ENCODE measurements at regions not wholly inside any gene's neighbourhood (a gene's known extent, or its start where the extent isn't known, plus 50 kb on each side); places are given as distances from the start of the nearest gene placed in this dataset.
"Not testable (repeated sequence)": the region's sequence is repeated elsewhere in the genome, so short reads cannot be mapped to it uniquely, and the experiment has no call there.

- DNase-seq: no peak
Measured at GRCh38 chr2:216774620-216775019, 79.3 kb upstream of the IGFBP5 start.

- no peak for DNase-seq
Measured at GRCh38 chr2:216774180-216774579, 78.8 kb upstream of the IGFBP5 start.

- DNase-seq: no peak
Measured at GRCh38 chr2:216773072-216773471, 77.7 kb upstream of the IGFBP5 start.

- DNase-seq: no peak
Measured at GRCh38 chr2:216770717-216771116, 75.4 kb upstream of the IGFBP5 start.

GRCh38 chr2:216770050-216770449, 74.7 kb upstream of the IGFBP5 start:
- no peak for DNase-seq

- DNase-seq: no peak
Measured at GRCh38 chr2:216769626-216770025, 74.3 kb upstream of the IGFBP5 start.

- DNase-seq: no peak
Measured at GRCh38 chr2:216768908-216769411, 73.6 kb upstream of the IGFBP5 start.

- DNase-seq: no peak
Measured at GRCh38 chr2:216765761-216766262, 70.5 kb upstream of the IGFBP5 start.

GRCh38 chr2:216763396-216763795, 68.0 kb upstream of the IGFBP5 start:
- no peak for DNase-seq

- no peak for DNase-seq
Measured at GRCh38 chr2:216761809-216762208, 66.5 kb upstream of the IGFBP5 start.

- DNase-seq: no peak
Measured at GRCh38 chr2:216761133-216761532, 65.8 kb upstream of the IGFBP5 start.

GRCh38 chr2:216758256-216759155, 63.2 kb upstream of the IGFBP5 start:
- DNase-seq: no peak

GRCh38 chr2:216757532-216757931, 62.2 kb upstream of the IGFBP5 start:
- DNase-seq: no peak

- peak; percentile 56 for DNase-seq
Measured at GRCh38 chr2:216756435-216756834, 61.1 kb upstream of the IGFBP5 start.

- DNase-seq: no peak
Measured at GRCh38 chr2:216754812-216755211, 59.5 kb upstream of the IGFBP5 start.

GRCh38 chr2:216754336-216754735, 59.0 kb upstream of the IGFBP5 start:
- peak; percentile 81 for DNase-seq

- DNase-seq: no peak
Measured at GRCh38 chr2:216752855-216753505, 57.6 kb upstream of the IGFBP5 start.

- DNase-seq: not testable (repeated sequence)
Measured at GRCh38 chr2:216750750-216751149, 55.4 kb upstream of the IGFBP5 start.

- not testable (repeated sequence) for DNase-seq
Measured at GRCh38 chr2:216746268-216746667, 50.9 kb upstream of the IGFBP5 start.

GRCh38 chr2:216745453-216745852, 50.1 kb upstream of the IGFBP5 start:
- DNase-seq: no peak

Data from NCI-H446 treated with DMSO at 0.1 percent for 48 hours (cell line).